Epidermal melanocyte (primary cell): ENCODE measurements at regions not wholly inside any gene's neighbourhood (a gene's known extent, or its start where the extent isn't known, plus 50 kb on each side); places are given as distances from the start of the nearest gene placed in this dataset.

Experiments
- DNase-seq: peaks from one replicate; pipeline ENCODE4 v3.0.0; 2011; ENCODE audit warnings: low spot score; ENCODE audit not compliant: insufficient read length

- no peak for DNase-seq
Measured at GRCh38 chr1:239725933-239726332, 339.6 kb downstream of the CHRM3 start.

GRCh38 chr1:239730378-239730777 is 344.0 kb downstream of the CHRM3 start:
- DNase-seq: no peak

- DNase-seq: no peak
Measured at GRCh38 chr1:239731082-239731748, 344.8 kb downstream of the CHRM3 start.

- no peak for DNase-seq
Measured at GRCh38 chr1:239732770-239733169, 346.4 kb downstream of the CHRM3 start.

- no peak for DNase-seq
Measured at GRCh38 chr1:239733995-239734394, 347.6 kb downstream of the CHRM3 start.

GRCh38 chr1:239735111-239735510 is 348.7 kb downstream of the CHRM3 start:
- DNase-seq: no peak

- no peak for DNase-seq
Measured at GRCh38 chr1:239736479-239736878, 350.1 kb downstream of the CHRM3 start.

- no peak for DNase-seq
Measured at GRCh38 chr1:239739375-239739774, 352.3 kb upstream of the FMN2 start.

- DNase-seq: no peak
Measured at GRCh38 chr1:239739919-239740318, 351.8 kb upstream of the FMN2 start.

GRCh38 chr1:239742416-239743109 is 349.1 kb upstream of the FMN2 start:
- no peak for DNase-seq

- no peak for DNase-seq
Measured at GRCh38 chr1:239744851-239745250, 346.8 kb upstream of the FMN2 start.

- no peak for DNase-seq
Measured at GRCh38 chr1:239755107-239755912, 336.4 kb upstream of the FMN2 start.

- no peak for DNase-seq
Measured at GRCh38 chr1:239757716-239758115, 334.0 kb upstream of the FMN2 start.

GRCh38 chr1:239758756-239759155 is 332.9 kb upstream of the FMN2 start:
- DNase-seq: no peak

- DNase-seq: no peak
Measured at GRCh38 chr1:239761509-239761908, 330.2 kb upstream of the FMN2 start.

GRCh38 chr1:239763850-239764249 is 327.8 kb upstream of the FMN2 start:
- no peak for DNase-seq

GRCh38 chr1:239764546-239764945 is 327.1 kb upstream of the FMN2 start:
- no peak for DNase-seq

GRCh38 chr1:239765163-239765562 is 326.5 kb upstream of the FMN2 start:
- no peak for DNase-seq

GRCh38 chr1:239771550-239771949 is 320.1 kb upstream of the FMN2 start:
- DNase-seq: no peak

- no peak for DNase-seq
Measured at GRCh38 chr1:239772446-239772845, 319.2 kb upstream of the FMN2 start.

GRCh38 chr1:239775466-239775865 is 316.2 kb upstream of the FMN2 start:
- no peak for DNase-seq

GRCh38 chr1:239778208-239778813 is 313.4 kb upstream of the FMN2 start:
- no peak for DNase-seq
